ENCODE measurements at regions not wholly inside any gene's neighbourhood (a gene's known extent, or its start where the extent isn't known, plus 50 kb on each side); places are given as distances from the start of the nearest gene placed in this dataset.

- Mint-ChIP-seq H3K4me3 (no peak overlapping the region), H3K4me1 (ENCODE audit: low read depth) (no peaks in the 10 kb centered on the region), H3K27ac (no peak overlapping the region), H3K9me3 (no peaks in the 10 kb centered on the region), H3K36me3 (ENCODE audit: low read depth) (no peaks in the 10 kb centered on the region), H3K27me3 (no peaks in the 10 kb centered on the region)
- intact Hi-C loops (cut with micrococcal nuclease), result no loop called here
Observed at GRCh38 chr14:42000450-42000849, 393.8 kb downstream of the LRFN5 start.

GRCh38 chr14:41993687-41994086, 387.0 kb downstream of the LRFN5 start:
- H3K9me3 Mint-ChIP-seq, result no peaks in the 10 kb centered on the region
- no peaks in the 10 kb centered on the region for H3K4me1 Mint-ChIP-seq (ENCODE audit: low read depth)
- H3K4me3 Mint-ChIP-seq, result no peak overlapping the region
- H3K27me3 Mint-ChIP-seq, result no peaks in the 10 kb centered on the region
- H3K36me3 Mint-ChIP-seq (ENCODE audit: low read depth), result no peaks in the 10 kb centered on the region
- intact Hi-C loops (cut with micrococcal nuclease), result no loop called here
- H3K27ac Mint-ChIP-seq, result no peak overlapping the region

- no peak overlapping the region for H3K4me3 Mint-ChIP-seq
- no peaks in the 10 kb centered on the region for H3K9me3 Mint-ChIP-seq
- H3K27me3 Mint-ChIP-seq, result no peaks in the 10 kb centered on the region
- H3K4me1 Mint-ChIP-seq (ENCODE audit: low read depth), result no peaks in the 10 kb centered on the region
- H3K27ac Mint-ChIP-seq, result no peak overlapping the region
- H3K36me3 Mint-ChIP-seq (ENCODE audit: low read depth), result no peaks in the 10 kb centered on the region
- intact Hi-C loops (cut with micrococcal nuclease), result no loop called here
Observed at GRCh38 chr14:41986700-41987099, 380.0 kb downstream of the LRFN5 start.

GRCh38 chr14:41986083-41986645, 379.5 kb downstream of the LRFN5 start:
- Mint-ChIP-seq H3K27ac (no peak overlapping the region), H3K27me3 (no peaks in the 10 kb centered on the region), H3K4me3 (no peak overlapping the region), H3K9me3 (no peaks in the 10 kb centered on the region), H3K36me3 (ENCODE audit: low read depth) (no peaks in the 10 kb centered on the region), H3K4me1 (ENCODE audit: low read depth) (no peaks in the 10 kb centered on the region)
- intact Hi-C loops (cut with micrococcal nuclease), result no loop called here

GRCh38 chr14:41973178-41973577, 366.5 kb downstream of the LRFN5 start:
- Mint-ChIP-seq H3K36me3 (ENCODE audit: low read depth) (no peaks in the 10 kb centered on the region), H3K27me3 (no peaks in the 10 kb centered on the region), H3K4me3 (no peak overlapping the region), H3K27ac (no peak overlapping the region), H3K4me1 (ENCODE audit: low read depth) (peaks cover 6% of the 10 kb centered on the region), H3K9me3 (peaks cover 32% of the 10 kb centered on the region)
- intact Hi-C loops (cut with micrococcal nuclease), result no loop called here

GRCh38 chr14:41972531-41972930, 365.9 kb downstream of the LRFN5 start:
- Mint-ChIP-seq H3K27ac (no peak overlapping the region), H3K4me1 (ENCODE audit: low read depth) (peaks cover 6% of the 10 kb centered on the region), H3K4me3 (no peak overlapping the region), H3K36me3 (ENCODE audit: low read depth) (no peaks in the 10 kb centered on the region), H3K9me3 (peaks cover 36% of the 10 kb centered on the region), H3K27me3 (no peaks in the 10 kb centered on the region)
- intact Hi-C loops (cut with micrococcal nuclease), result no loop called here

- no peak overlapping the region for H3K27ac Mint-ChIP-seq
- no peaks in the 10 kb centered on the region for H3K36me3 Mint-ChIP-seq (ENCODE audit: low read depth)
- H3K27me3 Mint-ChIP-seq, result no peaks in the 10 kb centered on the region
- no peaks in the 10 kb centered on the region for H3K4me1 Mint-ChIP-seq (ENCODE audit: low read depth)
- H3K4me3 Mint-ChIP-seq, result no peak overlapping the region
- H3K9me3 Mint-ChIP-seq, result peaks cover 14% of the 10 kb centered on the region
- intact Hi-C loops (cut with micrococcal nuclease), result no loop called here
Observed at GRCh38 chr14:41960281-41960680, 353.6 kb downstream of the LRFN5 start.

GRCh38 chr14:41957459-41957858, 350.8 kb downstream of the LRFN5 start:
- Mint-ChIP-seq H3K4me1 (ENCODE audit: low read depth) (no peaks in the 10 kb centered on the region), H3K9me3 (no peaks in the 10 kb centered on the region), H3K4me3 (no peak overlapping the region), H3K27me3 (no peaks in the 10 kb centered on the region), H3K36me3 (ENCODE audit: low read depth) (no peaks in the 10 kb centered on the region), H3K27ac (no peak overlapping the region)
- intact Hi-C loops (cut with micrococcal nuclease), result no loop called here

All from dendritic cell treated with granulocyte-macrophage colony-stimulating factor and Interleukin-4, amounts not matched to agents 40 ng/mL and 50 ng/mL, for 4 days (primary cell).